NCI-H2081 treated with DMSO at 0.1 percent for 48 hours (cell line): ENCODE measurements at regions not wholly inside any gene's neighbourhood (a gene's known extent, or its start where the extent isn't known, plus 50 kb on each side); places are given as distances from the start of the nearest gene placed in this dataset.

Source experiments
- DNase-seq: peaks from one replicate; lab custom pipeline; 2025; lab: John Stamatoyannopoulos, UW

DNA sequence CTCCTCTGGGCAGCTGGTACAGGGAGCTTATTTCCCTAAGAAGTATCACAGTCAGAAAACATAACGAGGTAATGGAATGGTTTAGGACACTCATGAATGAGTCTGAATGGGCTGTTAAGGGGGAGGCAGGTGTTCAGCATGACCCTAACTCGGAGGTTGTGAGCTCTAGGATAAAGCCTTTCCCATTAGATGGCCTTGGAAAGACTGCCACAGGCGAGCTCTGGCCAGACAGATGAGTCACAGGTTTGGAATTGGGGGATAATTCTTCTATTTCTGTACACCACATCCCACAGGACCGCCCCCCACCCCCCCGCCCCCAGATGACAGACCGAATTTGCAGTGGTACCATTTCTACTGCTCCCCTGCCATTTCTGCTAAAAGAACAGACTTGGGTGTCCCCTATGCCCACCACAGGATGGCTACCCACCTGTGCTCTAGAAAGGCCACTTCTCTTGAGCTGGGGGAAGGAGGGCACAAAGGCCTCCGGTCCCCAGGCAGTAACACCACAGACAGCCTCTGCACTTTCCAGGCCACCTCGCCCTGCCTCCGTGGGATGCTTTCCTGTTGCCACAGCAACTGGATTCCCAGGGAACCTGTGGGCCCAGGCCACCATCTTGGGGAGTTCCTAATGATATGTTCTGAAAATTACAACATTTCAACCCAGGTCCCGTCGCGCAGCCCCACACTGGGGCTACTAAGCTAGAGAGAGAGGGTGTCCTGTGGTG, 76.7 kb downstream of the TRIM29 start:
- DNase-seq = no peak

- DNase-seq = no peak
Observed at GRCh38 chr11:120060512-120060911, 77.4 kb downstream of the TRIM29 start.

DNA sequence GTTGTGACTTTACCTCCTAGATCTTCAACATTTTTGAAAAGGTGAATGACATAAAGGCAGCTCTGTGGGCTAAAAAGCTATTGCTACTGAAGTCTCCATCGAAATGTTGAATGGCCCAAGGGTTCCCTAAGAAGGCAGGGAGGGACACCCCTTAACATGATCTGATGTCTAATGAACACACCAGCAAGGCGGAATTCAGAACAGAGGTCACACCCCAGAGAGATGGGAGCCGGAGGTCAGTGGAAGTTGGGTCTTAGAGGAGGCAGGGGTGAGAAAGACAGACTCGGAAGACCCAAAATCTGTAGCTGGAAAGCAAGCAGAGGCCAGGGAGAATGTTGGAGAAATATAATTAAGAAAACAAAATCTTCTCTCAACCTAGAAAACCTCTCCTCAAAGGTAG, 79.0 kb downstream of the TRIM29 start:
- DNase-seq = no peak

GRCh38 chr11:120057595-120058581, 80.0 kb downstream of the TRIM29 start:
- no peak for DNase-seq

DNA sequence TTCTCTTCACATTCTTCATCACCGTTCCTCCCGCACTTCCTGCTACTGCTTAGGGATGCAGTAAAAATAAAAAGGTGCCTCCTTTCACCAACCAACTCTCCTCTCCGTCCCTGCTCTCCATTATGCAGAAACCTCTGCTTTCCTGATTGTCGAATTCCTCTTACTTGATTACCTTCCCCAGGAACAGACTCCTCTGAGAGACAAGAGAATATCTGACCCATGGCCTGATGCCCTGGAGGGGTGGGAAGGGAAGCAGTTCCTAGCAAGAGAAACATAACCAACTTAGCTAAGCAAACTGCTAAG, 80.9 kb downstream of the TRIM29 start:
- no peak for DNase-seq

GRCh38 chr11:120056301-120057027, 81.4 kb downstream of the TRIM29 start:
- no peak for DNase-seq

GRCh38 chr11:120055646-120056045, 82.3 kb downstream of the TRIM29 start:
- DNase-seq = no peak

GRCh38 chr11:120054753-120055045, 83.2 kb downstream of the TRIM29 start:
- no peak for DNase-seq

- DNase-seq = no peak
Observed at GRCh38 chr11:120054016-120054752, 83.7 kb downstream of the TRIM29 start.

- no peak for DNase-seq
Observed at GRCh38 chr11:120052196-120052775, 85.6 kb downstream of the TRIM29 start.

DNA sequence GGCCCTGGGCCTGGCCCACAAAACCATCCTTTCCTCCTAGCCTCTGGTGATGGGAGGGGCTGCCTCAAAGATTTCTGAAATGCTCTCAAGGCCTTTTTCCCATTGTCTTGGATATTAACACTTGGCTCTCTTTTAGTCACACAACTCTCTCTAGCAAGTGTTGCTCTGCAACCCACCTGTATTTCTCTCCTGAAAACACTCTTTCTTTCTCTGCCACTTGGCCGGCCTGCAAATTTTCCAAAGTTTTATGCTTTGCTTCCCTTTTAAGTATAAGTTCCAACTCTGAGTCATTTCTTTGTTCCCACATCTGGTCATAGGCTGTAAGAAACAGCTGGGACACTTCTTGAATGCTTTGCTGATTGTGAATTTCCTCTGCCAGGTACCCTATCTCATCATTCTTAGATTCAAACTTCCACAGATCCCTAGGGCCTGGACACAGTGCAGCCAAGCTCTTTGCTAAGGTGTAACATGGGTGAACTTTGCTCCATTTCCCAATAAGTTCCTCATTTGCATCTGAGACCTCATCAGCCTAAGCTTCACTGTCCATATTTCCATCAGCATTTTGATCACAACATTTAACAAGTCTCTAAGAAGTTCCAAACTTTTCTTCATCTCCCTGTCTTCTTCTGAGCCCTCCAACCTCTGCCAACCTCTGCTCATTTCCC, 93.8 kb downstream of the TRIM29 start:
- no peak for DNase-seq

DNA sequence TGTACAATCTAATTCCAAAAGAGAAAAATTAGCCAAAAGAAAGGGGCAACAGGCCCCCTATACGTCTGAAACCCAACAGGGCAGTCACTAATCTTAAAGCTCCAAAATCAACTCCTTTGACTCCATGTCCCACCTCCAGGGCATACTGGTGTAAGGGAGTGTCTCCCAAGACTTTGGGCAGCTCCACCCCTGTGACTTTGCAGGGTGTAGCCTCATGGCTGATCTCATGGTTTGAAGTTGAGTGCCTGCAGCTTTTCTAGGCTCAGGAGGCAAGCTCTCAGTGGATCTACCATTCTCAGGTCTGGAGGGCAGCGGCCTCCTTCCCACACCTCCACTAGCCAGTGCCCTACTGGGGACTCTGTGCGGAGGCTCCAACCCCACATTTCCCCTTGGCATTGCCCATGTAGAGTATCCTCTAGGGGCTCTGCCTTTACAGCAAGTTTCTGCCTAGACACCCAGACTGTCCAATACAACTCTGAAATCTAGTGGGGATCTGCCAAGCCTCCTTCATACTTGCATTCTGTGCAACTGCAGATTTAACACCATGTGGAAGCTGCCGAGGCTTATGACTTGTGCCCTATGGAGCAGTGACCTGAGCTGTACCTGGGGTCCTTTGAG, 94.5 kb downstream of the TRIM29 start:
- no peak for DNase-seq

DNA sequence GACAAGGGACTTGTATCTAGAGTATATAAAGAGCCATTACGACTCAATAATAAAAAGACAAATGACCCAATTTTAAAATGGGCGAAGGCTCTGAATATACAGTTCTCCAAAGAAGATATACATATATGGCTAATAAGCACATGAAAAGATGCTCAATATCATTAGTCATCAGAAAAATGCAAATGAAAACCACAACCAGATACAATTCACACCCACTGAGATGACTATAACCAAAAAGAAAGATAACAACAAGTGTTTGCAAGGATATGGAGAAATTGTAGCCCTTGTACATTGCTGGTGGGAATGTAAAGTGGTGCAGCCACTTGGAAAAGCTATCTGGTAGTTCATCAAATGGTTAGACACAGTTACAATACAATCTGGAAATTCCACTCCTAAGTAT, 96.3 kb downstream of the TRIM29 start:
- no peak for DNase-seq

DNA sequence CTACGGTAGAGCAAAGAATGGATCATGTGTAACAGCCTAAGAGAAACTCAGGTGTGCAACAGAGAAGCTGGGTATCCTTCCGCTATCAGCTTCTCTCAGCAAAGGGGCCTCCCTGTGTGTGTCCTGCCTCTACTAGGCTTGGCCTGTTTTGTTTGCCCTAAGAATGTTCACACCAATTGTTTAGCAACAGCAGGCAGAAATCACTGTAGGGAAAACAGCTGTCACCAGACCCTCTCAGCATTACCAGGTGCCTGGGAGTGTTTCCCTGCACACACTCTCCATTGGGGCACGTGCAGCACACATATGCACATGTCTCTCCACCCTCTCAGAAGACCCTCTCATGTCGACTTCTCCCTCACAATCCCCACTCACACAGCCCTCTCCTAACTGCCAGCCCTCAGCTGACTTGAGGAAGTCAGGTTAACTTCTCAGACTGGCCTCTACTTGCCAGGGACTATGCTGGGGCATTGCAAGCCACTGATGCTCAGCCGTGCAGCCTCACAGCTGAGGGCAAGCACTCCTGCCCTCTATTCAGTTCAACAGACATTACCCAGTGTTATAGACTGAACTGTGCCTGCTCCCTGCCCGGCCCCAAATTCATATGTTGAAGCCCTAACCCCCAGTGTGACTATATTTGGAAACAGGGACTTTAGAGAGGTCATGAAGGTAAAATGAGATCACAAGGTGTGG, 97.6 kb downstream of the TRIM29 start:
- DNase-seq = no peak

- no peak for DNase-seq
Observed at GRCh38 chr11:120039039-120039438, 98.9 kb downstream of the TRIM29 start.

- no peak for DNase-seq
Observed at GRCh38 chr11:120037111-120037510, 100.8 kb downstream of the TRIM29 start.

- DNase-seq = no peak
Observed at GRCh38 chr11:120035756-120036155, 102.2 kb downstream of the TRIM29 start.

DNA sequence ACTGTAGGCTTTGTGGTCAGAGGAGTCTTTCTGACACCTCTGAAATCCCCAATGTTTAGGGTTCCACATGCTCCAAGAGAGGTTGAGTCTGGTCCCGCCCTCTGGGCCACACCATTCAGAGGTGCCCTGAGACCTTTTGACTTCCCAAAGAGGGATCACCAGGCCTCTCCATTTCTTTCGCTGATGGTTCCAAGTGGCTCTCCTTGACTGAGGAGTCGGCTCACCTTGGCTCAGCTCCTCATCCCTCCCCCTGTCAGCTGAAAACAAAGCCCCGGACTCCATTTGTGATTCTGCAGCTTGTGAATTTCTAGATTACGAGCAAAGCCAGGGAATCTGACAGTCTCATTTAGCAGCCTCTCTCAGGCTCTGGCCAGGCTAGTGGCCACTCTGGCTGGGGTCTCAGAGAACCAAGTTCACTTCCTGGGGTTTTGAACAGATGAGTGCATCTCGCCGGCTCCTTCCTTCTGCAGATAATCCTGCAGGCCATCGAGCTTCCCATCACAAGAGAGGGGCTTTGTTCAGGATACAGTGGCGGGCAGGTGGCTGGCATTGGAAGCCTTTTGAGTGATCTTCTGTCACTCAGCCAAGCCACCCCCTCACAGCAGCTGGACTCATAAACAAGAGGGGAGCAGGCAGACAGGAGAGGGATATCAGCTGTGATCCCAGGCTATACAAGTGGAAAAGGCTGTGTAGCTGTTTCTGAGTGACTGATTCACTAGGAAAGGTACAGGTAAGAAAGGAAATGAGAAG, 102.9 kb downstream of the TRIM29 start:
- no peak for DNase-seq

- DNase-seq = no peak
Observed at GRCh38 chr11:120034176-120034875, 103.6 kb downstream of the TRIM29 start.
